ENCODE measurements at regions not wholly inside any gene's neighbourhood (a gene's known extent, or its start where the extent isn't known, plus 50 kb on each side); places are given as distances from the start of the nearest gene placed in this dataset.

DNA sequence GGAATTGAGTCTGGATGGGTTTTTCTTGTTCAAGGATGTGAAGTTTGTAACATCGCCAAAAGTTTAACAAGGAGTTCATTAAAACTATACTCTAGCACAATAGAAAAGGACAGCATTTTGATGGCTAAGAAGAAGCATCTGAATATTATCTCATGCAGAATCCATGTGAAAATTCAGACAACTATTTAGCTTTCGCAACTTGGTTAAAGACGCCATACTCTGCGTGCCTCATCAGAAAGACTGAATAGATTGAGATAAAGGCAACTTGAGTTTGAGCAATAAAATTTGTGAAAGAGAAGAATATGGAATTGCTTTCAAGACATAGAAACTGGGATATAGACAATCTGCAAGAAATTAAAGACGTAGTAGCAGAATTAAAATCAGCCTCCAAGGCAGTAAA, 151.1 kb upstream of the MYOCD start:
- FAIRE-seq (no peak), DNase-seq (ENCODE audit: low spot score in 2 of 2) (no peak)

DNA sequence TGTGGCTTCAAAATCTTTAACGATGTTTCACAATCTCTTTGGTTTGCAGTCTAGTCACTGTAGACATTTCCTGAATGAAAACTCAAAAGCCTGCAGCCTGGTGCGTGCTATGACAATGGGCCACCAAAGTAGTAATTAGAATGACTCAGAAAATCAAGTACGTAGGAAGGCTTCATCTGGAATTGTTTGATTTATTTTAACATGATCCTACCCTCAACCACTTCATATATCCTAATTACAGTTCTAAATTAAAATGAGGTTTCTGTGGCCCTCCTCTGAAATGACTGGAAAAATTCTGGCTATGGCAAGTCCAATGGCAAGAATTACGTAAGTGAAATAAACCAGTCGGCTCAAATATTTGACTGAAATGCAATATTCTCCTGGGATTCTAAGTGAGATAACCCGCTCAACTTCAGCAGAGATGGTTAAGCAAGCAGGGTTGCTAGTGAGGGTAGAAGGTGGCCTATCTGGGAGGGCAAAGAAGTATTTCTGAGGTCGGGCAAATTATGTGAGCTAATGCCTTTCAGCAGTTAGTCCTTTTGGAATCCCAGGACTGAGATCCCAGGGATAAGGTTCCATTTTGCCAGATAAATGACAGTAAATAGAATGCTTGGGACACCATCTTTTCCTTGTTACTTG, 145.6 kb upstream of the MYOCD start:
- no peak for DNase-seq (ENCODE audit: low spot score in 2 of 2)
- no peak for FAIRE-seq

DNA sequence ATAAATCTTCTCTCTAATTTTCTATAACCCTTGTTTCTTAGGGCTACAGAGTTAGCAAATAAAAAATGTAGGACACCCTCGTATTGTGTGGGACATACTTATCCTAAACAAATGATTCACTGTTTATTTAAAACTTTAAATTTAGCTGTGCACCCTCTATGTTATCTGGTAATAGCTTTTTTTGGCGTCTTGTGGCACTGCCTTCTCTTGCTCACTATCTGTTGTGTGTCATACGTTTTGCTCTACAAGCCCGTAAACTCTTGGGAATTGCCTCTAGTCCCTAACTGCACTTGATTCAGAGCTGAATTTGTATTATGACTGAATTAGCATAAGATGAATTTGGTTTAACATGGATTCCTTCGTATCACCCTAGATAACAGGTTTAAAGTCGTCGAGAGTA, 144.3 kb upstream of the MYOCD start:
- FAIRE-seq (no peak), DNase-seq (ENCODE audit: low spot score in 2 of 2) (no peak)

DNA sequence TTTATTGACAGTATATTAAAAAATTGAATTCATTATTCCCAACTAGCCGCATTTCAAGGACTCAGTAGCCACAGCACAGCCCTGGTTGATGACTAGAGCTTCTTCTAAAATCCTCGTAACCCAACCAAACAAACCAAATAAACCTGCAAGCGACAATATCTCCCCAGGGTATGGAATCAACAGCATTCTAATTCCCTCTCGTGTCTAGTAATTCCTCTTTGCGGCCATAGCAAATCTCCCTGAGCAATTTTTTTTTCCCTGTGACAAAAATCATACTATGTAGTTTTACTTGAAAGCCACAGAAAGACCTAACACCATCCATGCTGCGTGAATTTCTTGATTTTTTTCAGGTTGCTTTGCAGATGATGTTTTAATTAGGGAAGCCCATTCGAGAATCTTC, 143.4 kb upstream of the MYOCD start:
- DNase-seq (ENCODE audit: low spot score in 2 of 2) (no peak), FAIRE-seq (no peak)

DNA sequence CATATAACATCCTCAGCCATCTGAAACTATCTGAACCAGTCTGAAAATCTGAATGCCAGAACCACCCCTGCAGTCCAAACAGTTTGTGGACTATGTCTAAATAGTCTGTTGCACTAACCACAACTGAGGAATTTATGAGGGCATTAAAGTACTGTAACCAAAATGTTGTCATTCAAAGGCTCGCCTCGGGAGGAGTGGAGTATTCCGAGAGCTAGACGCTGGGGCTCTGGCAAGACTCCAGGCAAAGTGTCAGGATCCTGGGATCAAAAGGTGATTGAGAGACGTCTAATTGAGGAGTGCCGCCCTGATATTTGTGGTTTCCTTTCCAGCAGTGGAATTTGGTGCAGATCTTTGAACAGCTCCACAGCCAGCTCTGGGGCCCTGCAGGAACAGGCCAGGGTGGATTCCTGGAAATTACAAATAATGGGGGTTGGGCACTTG, 142.9 kb upstream of the MYOCD start:
- DNase-seq (ENCODE audit: low spot score in 2 of 2) (no peak), FAIRE-seq (no peak)

DNA sequence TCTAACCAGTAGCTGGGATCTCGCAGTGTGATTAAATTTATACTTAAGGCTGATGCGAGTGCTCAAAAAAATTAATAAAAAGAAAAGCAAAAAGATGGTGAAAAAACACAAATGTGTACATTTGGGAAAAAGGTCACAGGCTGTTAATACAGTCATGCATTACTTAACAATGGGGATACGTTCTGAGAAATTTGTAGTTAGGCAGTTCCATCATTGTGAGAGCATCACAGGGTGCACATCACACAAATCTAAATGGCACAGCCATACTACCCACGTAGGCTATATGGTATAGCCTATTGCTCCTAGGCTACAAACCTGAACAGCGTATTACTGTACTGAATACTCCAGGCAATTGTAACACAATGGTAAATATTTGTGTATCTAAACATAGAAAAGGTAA, 142.4 kb upstream of the MYOCD start:
- FAIRE-seq (no peak), DNase-seq (ENCODE audit: low spot score in 2 of 2) (no peak)

DNA sequence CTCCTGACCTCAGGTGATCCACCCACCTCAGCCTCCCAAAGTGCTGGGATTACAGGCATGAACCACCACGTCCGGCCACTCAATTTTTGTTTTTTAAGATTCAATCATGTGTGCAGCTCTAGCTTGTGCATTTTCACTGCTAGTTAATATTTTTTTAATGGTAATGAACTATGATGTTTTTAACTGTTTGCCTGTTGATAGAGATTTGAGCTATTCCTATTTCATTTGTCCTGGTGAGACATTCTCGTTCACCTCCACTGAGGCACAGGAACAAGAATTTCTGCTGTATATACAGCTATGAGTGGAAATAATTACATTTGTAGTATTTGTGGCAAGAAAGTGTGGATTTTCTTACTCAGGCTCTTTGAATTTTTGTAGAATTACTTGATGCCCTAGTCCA, 137.7 kb upstream of the MYOCD start:
- FAIRE-seq (no peak), DNase-seq (ENCODE audit: low spot score in 2 of 2) (no peak)

DNA sequence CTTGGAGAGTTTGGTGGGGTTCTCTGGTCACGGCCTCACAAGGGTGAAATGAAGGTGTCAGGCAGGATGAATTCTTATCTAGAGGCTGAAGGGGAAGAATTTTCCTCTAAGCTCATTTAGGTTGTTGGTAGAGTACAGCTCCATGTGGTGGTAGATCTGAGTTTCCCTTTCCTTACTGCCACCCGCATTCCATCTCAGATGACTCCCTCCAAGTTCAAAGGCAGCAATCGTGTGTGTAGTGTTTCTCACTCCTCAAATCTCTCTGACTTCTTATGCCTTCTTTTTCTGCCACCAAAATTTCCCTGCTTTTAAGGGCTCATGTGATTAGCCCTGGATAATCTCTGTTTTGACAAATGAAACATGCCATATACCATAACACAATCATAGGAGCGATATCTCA, 135.5 kb upstream of the MYOCD start:
- no peak for FAIRE-seq
- DNase-seq (ENCODE audit: low spot score in 2 of 2) = no peak

DNA sequence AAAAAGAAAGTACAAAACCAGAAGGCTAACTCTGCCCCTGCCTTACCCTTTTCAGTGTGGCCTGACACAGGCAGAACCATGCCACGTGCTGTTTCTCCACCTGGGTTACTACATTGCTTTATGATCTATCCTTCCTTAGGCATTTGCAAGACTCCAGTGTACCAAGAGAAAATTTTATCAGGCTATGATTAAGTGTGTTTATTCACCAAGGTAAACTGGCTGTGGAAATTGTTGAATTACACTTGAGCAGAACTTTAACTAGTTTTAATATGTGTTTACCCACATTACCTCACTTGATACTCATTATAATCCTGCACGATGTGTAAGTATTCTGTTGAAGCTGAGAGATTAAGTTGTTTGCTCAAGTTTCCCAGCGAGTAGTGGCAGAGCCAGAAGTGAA, 129.7 kb upstream of the MYOCD start:
- no peak for DNase-seq (ENCODE audit: low spot score in 2 of 2)
- FAIRE-seq = no peak

DNA sequence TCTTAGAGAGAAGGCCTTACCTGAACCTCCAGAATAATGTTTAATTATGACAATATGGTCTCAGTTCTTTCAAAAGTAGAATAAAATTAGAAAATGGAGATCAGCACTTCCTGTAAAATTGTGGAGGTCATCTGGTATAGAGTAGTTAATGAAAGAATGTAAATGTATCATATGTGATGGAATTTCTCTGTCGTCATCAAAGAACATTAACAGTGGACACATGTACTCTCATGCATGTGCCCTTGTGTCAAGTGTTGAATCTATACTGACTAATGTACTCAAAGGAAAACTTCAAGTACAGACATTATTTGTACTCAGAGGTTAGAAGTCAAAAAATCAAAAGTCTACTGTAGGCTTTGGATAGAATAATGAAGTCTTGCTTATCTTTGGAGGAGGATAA, 129.2 kb upstream of the MYOCD start:
- no peak for FAIRE-seq
- DNase-seq (ENCODE audit: low spot score in 2 of 2) = no peak

DNA sequence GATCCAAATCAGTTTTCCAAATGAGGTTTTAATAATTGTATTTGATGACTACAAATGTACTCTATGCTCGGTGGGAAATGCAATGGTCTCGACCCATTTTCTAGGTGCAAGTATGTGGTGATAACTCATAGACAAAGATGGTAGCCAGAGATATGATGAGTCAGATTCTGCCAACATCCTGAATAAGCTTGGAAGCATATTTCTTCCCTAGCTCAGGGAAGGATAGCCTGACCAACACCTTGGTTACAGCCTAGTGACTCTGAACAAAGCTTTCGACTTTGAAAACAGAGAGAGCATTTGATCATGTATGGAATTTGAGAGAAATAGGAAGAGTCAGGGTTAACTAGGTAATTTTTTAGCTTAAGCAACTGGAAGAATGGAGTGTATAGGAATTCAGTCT, 128.3 kb upstream of the MYOCD start:
- no peak for DNase-seq (ENCODE audit: low spot score in 2 of 2)
- no peak for FAIRE-seq

DNA sequence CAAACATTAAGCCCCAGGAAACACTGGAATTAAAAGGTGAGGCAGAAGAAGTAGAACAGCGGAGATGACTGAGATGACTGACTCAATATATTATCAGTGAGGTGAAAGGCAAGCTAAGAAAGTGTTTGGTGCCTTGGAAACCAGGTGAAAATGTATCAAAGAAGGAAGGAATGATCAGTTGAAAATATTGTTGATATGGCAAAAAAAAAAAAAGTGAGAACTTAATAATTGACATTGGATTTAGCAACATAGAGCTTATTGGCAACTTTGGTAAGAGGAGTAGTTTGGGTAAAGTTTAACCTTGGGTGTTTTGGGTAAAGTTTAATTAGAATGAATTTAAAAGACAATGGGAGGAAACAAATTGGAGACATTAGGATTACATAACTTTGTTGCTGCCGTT, 127.7 kb upstream of the MYOCD start:
- no peak for FAIRE-seq
- DNase-seq (ENCODE audit: low spot score in 2 of 2) = no peak

DNA sequence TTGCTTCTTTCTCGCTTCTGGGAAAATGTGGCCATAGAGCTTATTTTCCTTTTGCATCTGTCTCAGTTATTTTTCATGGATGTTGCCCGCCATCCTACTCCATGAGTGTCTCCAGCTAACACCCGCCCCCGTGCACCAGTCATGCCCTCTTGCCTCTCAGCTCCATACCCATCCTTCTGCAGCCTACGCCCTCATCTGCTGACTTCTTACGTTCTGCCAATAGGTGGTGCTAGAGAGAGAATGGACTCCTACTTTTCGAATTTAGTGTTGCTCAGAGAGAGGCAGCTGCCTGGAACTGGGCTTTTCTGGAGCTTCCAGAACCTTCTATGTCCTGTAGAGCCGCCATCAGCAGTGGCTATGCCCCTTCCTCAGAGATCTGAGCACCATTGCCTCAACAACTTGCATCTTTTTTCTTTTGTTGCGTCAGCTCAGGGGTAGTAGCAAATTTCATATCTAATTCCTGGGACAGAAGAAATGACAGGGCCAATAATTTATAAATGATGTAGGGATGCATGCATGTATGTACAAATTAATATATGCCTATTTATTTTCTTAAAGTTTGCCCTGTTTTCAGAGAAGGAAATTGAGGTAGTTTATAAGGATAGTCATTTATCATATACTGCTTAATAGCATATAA, 119.7 kb upstream of the MYOCD start:
- peak; percentile 3 to 36 for DNase-seq (ENCODE audit: low spot score in 2 of 2)
- FAIRE-seq = no peak

DNA sequence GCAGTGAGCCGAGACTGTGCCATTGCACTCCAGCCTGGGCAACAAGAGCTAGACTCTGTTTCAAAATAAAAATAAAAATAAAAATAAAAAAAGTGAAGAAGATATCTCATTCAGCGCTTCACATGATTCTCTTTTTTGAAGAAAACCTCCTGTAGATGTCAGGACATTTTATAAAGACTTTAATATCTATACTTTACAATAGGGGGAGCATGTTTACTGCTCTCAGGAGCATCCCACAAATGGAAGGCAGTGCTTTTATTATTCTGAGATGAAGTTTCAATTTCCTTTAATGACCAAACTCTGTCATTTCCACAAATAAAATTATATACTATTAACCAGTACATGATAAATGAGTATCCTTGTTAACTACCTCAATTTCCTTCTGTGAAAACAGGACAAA, 118.7 kb upstream of the MYOCD start:
- FAIRE-seq (no peak), DNase-seq (ENCODE audit: low spot score in 2 of 2) (no peak)

DNA sequence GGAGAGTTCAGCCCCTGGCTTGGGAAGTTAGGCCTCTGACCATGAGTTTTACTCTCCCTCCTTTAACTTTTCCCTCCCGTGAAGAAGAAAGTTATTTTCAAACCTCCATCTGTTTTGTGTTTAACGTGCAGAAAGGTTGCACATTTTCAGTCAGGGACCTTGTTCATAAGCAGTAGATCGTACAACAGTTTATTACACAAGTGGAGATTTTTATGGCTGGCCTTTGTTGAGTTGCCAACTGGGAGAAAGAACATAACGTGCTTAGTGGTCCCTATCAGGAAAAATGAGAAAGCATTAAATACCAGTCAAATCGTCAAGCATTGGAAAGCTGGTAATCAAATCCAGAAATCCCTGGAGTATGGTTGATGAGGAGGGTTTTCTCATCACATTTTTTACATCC, 117.9 kb upstream of the MYOCD start:
- FAIRE-seq (no peak), DNase-seq (ENCODE audit: low spot score in 2 of 2) (no peak)

DNA sequence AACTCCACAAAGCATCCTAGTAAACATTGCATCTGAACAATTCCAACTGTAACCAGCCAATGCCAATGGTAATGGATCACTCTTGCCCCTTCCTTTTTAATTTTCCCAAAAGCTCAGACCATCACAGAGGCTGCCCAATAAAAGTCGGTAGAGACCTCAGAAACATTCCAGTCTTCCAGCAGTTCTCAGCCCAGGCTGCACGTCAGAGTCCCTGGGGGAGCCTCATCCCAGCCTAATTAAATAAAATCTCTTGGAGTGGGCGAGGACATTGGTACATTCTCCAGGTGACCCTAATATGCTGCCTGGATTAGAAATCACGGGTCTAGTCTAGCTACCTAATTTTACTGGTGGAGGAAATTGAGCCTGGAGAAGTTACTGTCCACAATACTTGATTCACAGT, 117.1 kb upstream of the MYOCD start:
- no peak for FAIRE-seq

DNA sequence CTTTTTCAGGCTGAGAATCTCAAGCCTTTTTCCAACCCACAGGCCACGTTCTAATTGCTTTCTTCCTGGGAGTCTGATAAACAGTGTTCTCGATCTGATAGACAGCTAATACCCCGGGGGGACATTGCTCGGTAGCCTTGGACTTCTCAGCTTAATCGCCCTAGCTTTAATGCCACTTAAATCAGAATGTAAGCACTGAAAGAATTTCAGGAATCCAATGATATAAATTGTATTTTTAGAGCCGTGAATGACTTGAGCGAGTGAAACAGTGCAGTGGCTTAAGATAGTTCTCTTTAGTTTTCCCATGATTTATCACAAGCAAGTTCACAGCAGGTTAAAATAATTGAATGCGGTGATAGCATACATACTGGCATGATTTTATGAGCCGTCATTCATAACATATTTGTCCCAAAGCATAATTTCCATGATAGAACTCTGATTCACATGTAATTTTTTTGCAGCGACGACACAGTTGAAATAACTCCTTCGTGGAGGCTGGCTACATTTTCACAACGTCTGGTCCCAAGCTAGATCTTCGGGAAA, 116.1 kb upstream of the MYOCD start:
- FAIRE-seq (no peak), DNase-seq (ENCODE audit: low spot score in 2 of 2) (no peak)

More for the DNA sequence above, 117.1 kb upstream of the MYOCD start:
- no peak for DNase-seq (ENCODE audit: low spot score in 2 of 2)

DNA sequence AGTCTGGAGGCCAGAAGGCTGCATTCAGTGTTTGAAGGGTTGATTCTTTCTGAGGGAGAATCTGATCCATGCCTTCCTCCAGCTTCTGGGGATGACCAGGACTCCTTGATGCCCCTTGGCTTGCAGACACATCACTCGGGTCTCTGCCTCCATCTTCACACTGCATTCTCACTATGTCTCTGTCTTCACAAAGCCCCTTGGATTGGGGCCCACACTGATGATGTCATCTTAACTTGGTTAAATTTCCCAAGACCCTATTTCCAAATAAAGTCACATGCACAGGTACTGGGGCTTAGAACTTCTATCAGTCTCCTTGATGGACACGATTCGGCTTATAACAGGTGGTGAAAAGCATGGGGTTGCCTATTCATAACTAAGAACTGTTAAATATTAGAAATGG, 112.1 kb upstream of the MYOCD start:
- FAIRE-seq = no peak
- no peak for DNase-seq (ENCODE audit: low spot score in 2 of 2)

DNA sequence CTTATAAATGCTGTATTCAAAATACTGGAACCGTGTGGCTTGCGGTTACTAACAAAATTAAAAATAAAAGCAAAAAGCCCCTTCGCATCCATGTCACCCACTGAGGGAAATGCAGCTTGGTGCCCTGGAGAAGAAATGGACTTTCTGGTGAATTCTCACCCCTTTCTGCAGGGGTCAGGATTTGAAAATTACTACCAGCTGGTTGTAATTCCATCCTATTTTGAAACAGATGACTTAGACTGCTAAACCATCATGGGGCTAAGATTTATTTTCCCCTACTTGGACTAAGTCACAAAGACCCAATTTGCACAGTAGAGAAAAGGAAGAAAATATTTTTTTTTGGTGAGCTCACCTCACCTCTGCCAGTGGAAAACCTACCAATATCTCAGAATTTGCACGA, 111.4 kb upstream of the MYOCD start:
- FAIRE-seq (no peak), DNase-seq (ENCODE audit: low spot score in 2 of 2) (no peak)

DNA sequence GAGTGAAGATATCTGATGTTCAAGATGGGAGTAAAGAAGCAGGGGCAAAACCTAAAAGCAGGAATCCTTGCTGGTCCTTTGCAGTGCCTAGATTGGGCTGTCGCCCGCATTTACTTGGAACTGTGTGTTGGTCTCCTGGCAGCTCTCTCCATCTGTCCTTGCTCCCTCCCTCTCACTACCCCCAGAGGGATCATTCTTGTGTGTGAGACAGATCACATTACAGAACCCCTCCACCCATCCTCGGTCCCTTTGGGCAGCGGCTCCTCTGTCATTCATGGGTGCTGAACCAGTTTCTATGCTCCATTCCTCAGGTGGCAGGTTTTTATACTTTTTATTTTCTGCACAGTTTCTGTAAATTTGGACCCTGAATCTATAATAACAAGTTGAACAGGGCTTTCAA, 99.4 kb upstream of the MYOCD start:
- FAIRE-seq = no peak
- DNase-seq (ENCODE audit: low spot score in 2 of 2) = no peak

DNA sequence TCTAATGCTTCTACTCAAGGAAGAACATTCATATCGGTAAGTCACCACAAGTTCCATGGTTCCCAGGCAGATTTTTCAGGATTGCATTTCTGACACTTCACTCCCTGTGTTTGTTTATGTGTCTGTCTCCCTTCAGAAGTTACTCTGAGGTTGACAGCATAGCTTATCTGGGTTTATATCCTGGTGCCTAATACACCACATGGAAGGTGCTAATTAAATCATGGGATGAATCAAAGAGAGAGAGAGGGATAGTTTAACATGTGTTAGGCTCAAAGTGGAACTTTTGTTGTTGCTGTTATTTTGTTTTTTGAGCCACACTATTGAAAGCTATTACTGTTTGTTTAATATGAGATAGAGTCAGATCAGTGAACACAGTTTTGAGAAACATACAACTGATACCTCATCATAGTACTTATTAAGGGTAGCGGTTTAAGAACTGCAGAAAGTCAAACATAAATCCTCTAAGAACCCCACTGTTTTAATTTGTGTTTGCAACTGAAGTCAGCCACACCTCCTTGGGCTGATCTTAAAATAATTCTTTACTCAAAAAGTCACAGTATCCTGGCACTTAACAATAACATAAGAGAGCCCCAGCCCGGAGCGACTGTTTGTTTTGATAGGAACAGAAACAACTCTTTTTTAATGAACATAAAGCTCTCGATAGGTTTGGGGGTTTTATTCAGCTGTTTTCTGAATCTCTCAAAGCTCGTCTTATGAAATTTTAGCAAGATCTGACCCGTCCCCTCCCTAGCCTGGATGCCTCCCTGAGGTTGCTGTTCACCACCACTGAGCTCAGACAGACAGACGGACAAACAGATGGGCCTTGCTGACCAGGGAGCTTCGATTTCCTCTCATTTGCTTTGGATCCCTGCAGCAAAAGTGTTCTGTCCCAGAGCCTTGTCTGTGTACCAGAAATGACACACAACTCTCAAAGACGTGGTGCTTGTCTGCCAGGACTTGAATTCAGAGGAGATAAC, 98.3 kb upstream of the MYOCD start:
- DNase-seq (ENCODE audit: low spot score in 2 of 2) (no peak), FAIRE-seq (no peak)

All from frontal cortex (tissue), 3 donors.